ENCODE measurements at regions not wholly inside any gene's neighbourhood (a gene's known extent, or its start where the extent isn't known, plus 50 kb on each side); places are given as distances from the start of the nearest gene placed in this dataset.

- no peak overlapping the region for H3K27ac Mint-ChIP-seq
Observed at GRCh38 chrY:15510984-15511650, 986.8 kb downstream of the NLGN4Y start.

DNA sequence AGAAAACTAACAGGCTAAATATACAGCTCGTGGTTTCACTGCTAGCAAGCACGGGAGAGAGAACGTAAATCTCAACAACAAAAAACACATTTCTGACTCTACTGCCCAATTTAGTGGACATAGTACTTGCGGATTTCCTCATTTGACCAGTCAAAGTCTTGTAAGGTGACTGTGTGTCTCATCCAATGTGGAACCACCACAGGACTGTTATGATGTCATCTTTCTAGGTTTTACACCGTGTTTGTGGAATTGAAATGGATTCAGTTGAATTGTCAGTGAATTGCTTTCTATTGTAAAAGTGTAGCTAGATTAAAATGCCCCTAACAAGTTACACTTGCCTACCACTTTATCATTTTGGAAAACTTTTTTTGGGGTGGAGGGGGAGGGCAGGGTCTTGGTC, 1010.8 kb downstream of the NLGN4Y start:
- Mint-ChIP-seq H3K4me1 (peaks cover 5% of the 10 kb centered on the region), H3K36me3 (no peaks in the 10 kb centered on the region), H3K27ac (no peak overlapping the region), H3K27me3 (peaks cover 7% of the 10 kb centered on the region), H3K9me3 (no peaks in the 10 kb centered on the region), H3K4me3 (no peak overlapping the region)
- ATAC-seq: no peak

More at GRCh38 chrY:15510984-15511650, 986.8 kb downstream of the NLGN4Y start:
- H3K9me3 Mint-ChIP-seq: no peaks in the 10 kb centered on the region
- peaks cover 11% of the 10 kb centered on the region for H3K4me1 Mint-ChIP-seq
- H3K4me3 Mint-ChIP-seq: no peak overlapping the region
- no peaks in the 10 kb centered on the region for H3K36me3 Mint-ChIP-seq
- H3K27me3 Mint-ChIP-seq: no peaks in the 10 kb centered on the region
- ATAC-seq: no peak

- H3K4me1 Mint-ChIP-seq: peaks cover 5% of the 10 kb centered on the region
- no peak overlapping the region for H3K4me3 Mint-ChIP-seq
- peaks cover 7% of the 10 kb centered on the region for H3K27me3 Mint-ChIP-seq
- ATAC-seq: no peak
- H3K9me3 Mint-ChIP-seq: no peaks in the 10 kb centered on the region
- no peaks in the 10 kb centered on the region for H3K36me3 Mint-ChIP-seq
- H3K27ac Mint-ChIP-seq: no peak overlapping the region
Observed at GRCh38 chrY:15535784-15536511, 1011.6 kb downstream of the NLGN4Y start.

DNA sequence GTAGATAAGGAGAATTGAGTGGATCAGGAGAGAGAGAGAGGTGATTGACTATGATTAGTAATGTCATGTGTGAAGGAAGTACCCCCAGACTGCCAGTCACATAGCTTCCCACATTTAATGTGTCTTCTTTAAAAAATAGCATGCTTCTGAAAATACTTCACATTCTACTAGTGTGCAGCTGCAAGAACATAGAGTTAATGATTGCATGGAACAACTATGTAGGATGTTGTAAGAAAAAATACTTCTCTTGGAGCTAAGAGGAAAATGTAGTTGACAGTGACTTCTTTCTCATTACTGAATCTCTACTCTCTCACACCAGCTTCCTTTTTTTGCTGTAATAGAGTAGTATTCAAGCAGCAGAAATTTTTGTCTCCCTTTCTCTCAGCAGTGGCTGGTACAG, 1016.2 kb downstream of the NLGN4Y start:
- Mint-ChIP-seq H3K27ac (no peak overlapping the region), H3K4me1 (peaks cover 5% of the 10 kb centered on the region), H3K36me3 (no peaks in the 10 kb centered on the region), H3K4me3 (no peak overlapping the region), H3K27me3 (peaks cover 6% of the 10 kb centered on the region), H3K9me3 (no peaks in the 10 kb centered on the region)
- no peak for ATAC-seq

DNA sequence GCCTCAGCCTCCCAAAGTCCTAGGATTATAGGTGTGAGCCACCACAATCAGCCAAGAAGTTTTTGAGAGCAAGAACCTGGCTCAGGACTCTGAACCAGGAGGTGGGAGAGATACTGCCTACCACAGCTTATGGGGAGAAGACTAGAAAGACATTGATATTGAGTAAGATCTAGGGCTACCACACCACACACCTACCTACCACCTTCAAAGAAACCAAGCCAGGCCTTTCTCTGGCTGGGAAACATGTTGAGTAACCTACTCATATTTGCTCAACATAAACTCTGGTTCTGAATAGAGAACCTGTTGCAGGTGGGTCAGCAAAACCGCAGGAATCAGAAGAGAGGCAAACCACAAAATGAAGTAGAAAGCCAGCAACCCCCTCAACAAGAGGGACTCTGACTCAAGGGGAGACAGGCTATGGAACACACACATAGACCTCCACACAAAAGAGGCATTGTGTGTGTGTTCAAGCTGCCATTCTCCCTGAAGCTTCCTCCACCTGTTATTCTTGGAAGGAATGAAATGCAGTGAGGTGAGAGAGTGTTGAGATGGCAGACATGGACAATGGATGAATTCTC, 1021.9 kb downstream of the NLGN4Y start:
- no peak overlapping the region for H3K4me3 Mint-ChIP-seq
- H3K4me1 Mint-ChIP-seq: no peaks in the 10 kb centered on the region
- H3K9me3 Mint-ChIP-seq: peaks cover 3% of the 10 kb centered on the region
- no peaks in the 10 kb centered on the region for H3K27me3 Mint-ChIP-seq
- H3K27ac Mint-ChIP-seq: no peak overlapping the region
- no peaks in the 10 kb centered on the region for H3K36me3 Mint-ChIP-seq
- no peak for ATAC-seq

- Mint-ChIP-seq H3K27me3 (no peaks in the 10 kb centered on the region), H3K4me1 (no peaks in the 10 kb centered on the region), H3K4me3 (no peak overlapping the region), H3K9me3 (peaks cover 3% of the 10 kb centered on the region), H3K36me3 (no peaks in the 10 kb centered on the region), H3K27ac (no peak overlapping the region)
- no peak for ATAC-seq
Observed at GRCh38 chrY:15552074-15552473, 1027.7 kb downstream of the NLGN4Y start.

DNA sequence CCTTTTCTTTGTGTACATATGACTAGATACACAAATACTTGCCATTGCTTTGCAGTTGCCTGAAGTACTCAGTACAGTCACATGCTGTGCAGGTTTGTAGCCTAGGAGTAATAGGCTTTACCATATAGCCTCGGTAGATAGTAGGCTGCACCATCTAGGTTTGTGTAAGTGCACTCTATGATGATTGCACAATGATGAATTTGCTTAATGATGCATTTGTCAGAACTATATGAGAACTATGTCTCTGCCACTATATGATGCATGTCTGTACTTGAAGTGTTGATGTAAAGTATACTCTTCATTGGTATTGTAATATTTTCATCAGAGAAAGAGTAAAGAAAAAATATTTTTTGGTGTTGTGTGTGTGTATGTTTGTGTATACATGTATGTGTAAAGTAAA, 1030.7 kb downstream of the NLGN4Y start:
- H3K4me3 Mint-ChIP-seq: no peak overlapping the region
- H3K36me3 Mint-ChIP-seq: no peaks in the 10 kb centered on the region
- no peaks in the 10 kb centered on the region for H3K27me3 Mint-ChIP-seq
- H3K4me1 Mint-ChIP-seq: no peaks in the 10 kb centered on the region
- H3K27ac Mint-ChIP-seq: no peak overlapping the region
- ATAC-seq: no peak
- peaks cover 2% of the 10 kb centered on the region for H3K9me3 Mint-ChIP-seq

DNA sequence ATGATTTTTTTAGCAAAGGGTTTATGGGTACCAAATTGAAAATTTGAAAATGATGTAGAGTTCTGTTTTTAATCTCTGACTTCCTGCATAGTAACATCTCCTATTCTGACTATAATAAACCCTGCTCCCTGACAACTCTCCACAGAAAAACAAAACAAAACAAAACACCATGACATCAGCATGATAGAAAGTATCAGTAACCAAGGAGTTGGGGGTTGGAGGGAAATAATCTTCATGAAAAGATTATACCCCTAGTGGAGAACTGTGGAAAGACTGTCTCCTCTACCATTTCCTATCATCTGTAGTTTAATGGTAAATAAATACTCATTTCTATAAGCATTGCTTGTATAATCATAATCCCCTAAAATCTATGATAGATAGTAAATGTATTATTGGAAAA, 1034.8 kb downstream of the NLGN4Y start:
- Mint-ChIP-seq H3K4me3 (no peak overlapping the region), H3K27ac (no peak overlapping the region), H3K27me3 (no peaks in the 10 kb centered on the region), H3K9me3 (no peaks in the 10 kb centered on the region), H3K4me1 (no peaks in the 10 kb centered on the region), H3K36me3 (no peaks in the 10 kb centered on the region)
- ATAC-seq: no peak

GRCh38 chrY:15560840-15561239, 1036.5 kb downstream of the NLGN4Y start:
- Mint-ChIP-seq H3K36me3 (no peaks in the 10 kb centered on the region), H3K4me3 (no peak overlapping the region), H3K27me3 (no peaks in the 10 kb centered on the region), H3K27ac (no peak overlapping the region), H3K9me3 (no peaks in the 10 kb centered on the region), H3K4me1 (no peaks in the 10 kb centered on the region)
- no peak for ATAC-seq

GRCh38 chrY:15561501-15562289, 1037.4 kb downstream of the NLGN4Y start:
- no peaks in the 10 kb centered on the region for H3K4me1 Mint-ChIP-seq
- no peaks in the 10 kb centered on the region for H3K36me3 Mint-ChIP-seq
- H3K27ac Mint-ChIP-seq: no peak overlapping the region
- H3K9me3 Mint-ChIP-seq: no peaks in the 10 kb centered on the region
- ATAC-seq: no peak
- H3K27me3 Mint-ChIP-seq: no peaks in the 10 kb centered on the region
- H3K4me3 Mint-ChIP-seq: no peak overlapping the region

DNA sequence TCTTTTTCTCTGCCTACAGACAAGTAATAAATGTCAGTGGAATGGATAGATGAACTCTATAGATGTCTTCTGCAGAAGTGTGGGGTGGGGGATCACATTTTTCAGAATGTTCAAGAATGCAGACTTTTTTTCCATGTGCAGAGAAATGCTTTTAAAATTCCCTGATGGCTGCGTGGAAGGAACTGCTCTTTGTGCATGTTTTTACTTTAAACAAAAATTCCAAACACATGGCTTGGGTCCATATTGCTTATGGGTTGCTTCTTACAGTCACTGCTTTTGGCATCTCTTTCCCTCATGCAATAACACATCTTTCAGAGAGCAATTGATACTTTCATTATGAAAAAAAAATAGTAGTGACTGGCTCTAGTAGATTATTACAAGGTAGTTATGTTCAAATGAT, 1053.6 kb downstream of the NLGN4Y start:
- Mint-ChIP-seq H3K4me3 (no peak overlapping the region), H3K27ac (no peak overlapping the region), H3K27me3 (no peaks in the 10 kb centered on the region), H3K36me3 (no peaks in the 10 kb centered on the region), H3K9me3 (no peaks in the 10 kb centered on the region), H3K4me1 (no peaks in the 10 kb centered on the region)
- no peak for ATAC-seq

DNA sequence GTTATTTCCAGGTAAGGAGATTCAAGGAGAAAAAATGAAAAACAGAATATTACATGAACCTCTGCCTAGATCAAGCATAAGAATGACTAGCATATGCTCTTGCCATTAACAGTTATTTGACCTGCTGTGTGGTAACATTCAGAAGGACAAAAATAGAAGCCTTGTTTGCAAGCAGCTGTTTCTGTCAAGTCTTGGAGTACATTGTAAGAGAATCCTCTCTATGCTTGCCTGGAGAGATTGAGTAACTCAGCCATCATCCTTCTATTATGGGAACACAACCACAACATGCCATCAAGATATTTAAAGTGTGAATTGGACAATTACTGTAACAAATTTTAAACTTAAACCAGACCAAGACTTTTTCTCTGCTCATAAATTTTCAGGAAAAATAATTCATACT, 1054.4 kb downstream of the NLGN4Y start:
- H3K36me3 Mint-ChIP-seq: no peaks in the 10 kb centered on the region

DNA sequence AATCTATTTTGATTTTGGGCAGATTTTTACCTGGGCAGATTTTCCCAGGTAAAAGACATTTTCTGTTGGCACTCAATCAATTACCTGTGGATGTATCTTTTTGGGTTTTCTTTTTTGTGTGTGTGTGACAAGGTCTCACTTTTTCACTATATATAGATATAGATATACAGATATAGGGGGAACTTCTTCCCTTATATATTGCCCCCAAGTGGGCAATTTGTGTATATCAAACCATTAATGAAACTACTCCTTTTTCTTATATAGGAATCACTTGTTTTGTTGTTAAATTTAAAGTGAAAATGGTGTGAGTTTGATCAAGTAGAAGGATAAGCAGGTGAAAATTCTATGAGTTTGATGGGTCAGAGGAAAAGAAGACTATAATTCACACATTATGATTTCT, 1054.9 kb downstream of the NLGN4Y start:
- ATAC-seq: no peak
- no peak overlapping the region for H3K4me3 Mint-ChIP-seq
- no peaks in the 10 kb centered on the region for H3K4me1 Mint-ChIP-seq
- H3K9me3 Mint-ChIP-seq: no peaks in the 10 kb centered on the region
- H3K36me3 Mint-ChIP-seq: no peaks in the 10 kb centered on the region
- no peak overlapping the region for H3K27ac Mint-ChIP-seq
- no peaks in the 10 kb centered on the region for H3K27me3 Mint-ChIP-seq

More for the DNA sequence above, 1054.4 kb downstream of the NLGN4Y start:
- H3K4me1 Mint-ChIP-seq: no peaks in the 10 kb centered on the region
- H3K4me3 Mint-ChIP-seq: no peak overlapping the region
- no peaks in the 10 kb centered on the region for H3K27me3 Mint-ChIP-seq
- no peak overlapping the region for H3K27ac Mint-ChIP-seq
- no peak for ATAC-seq
- no peaks in the 10 kb centered on the region for H3K9me3 Mint-ChIP-seq

DNA sequence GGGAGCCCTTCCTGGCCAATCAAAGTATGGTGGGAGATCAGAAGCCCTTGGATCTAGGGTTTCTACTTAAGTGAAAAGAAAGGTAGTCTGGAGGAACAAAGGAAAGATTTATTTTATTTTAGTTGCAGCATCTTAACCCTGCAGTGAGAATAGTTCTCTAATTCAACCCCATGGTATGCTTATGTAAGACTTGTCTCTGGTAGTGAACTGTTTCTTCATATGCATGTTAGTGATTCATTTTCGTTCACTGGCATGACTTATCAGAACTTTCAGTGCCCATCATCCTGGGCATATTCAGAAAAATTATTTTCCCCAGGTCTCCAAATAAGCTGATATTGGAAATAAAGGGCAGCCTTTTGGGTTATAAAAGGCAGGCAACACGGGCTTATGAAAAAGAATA, 1058.8 kb downstream of the NLGN4Y start:
- ATAC-seq: no peak
- no peaks in the 10 kb centered on the region for H3K9me3 Mint-ChIP-seq
- no peak overlapping the region for H3K4me3 Mint-ChIP-seq
- H3K27me3 Mint-ChIP-seq: no peaks in the 10 kb centered on the region
- no peaks in the 10 kb centered on the region for H3K36me3 Mint-ChIP-seq
- no peaks in the 10 kb centered on the region for H3K4me1 Mint-ChIP-seq
- H3K27ac Mint-ChIP-seq: no peak overlapping the region

DNA sequence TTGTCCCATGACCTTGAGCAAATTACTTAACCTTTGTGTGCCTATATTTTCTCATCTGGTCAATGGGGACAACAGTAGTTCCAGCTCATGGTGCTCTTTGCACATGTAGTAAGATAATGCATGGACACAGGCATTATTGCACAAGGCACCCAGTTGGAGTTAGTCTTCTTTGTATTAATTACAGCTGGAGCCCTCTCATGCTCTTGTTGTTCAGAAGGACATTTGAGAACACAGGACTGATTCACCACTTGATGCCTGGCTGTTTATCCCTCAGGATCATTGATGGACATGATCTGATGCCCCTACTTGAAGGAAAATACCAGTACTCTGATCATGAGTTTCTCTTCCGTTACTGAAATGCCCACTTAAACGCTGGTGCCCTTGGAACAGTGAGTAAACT, 1068.6 kb downstream of the NLGN4Y start:
- no peak overlapping the region for H3K27ac Mint-ChIP-seq
- no peak overlapping the region for H3K4me3 Mint-ChIP-seq
- H3K9me3 Mint-ChIP-seq: no peaks in the 10 kb centered on the region
- no peaks in the 10 kb centered on the region for H3K4me1 Mint-ChIP-seq
- H3K27me3 Mint-ChIP-seq: no peaks in the 10 kb centered on the region
- H3K36me3 Mint-ChIP-seq: no peaks in the 10 kb centered on the region
- ATAC-seq: no peak

Data from stimulated activated memory B cell treated with anti-CD40 and anti-IgM and Interleukin-4, amounts not matched to agents 10 μg/mL and 1 μg/mL and 100 μg/mL, for 72 hours (primary cell).